H1 (cell line): ENCODE measurements at regions not wholly inside any gene's neighbourhood (a gene's known extent, or its start where the extent isn't known, plus 50 kb on each side); places are given as distances from the start of the nearest gene placed in this dataset.

Source experiments
- CTCF ChIA-PET: fragments of 300-600 bp; sonication (Branson Sonifier 250); formaldehyde crosslinking; loops from one replicate; lab custom pipeline; 2021; ENCODE audit not compliant: partially characterized antibody; lab: Charles Lee
- POLR2A ChIA-PET: fragments of 300-600 bp; sonication (Branson Sonifier 250); formaldehyde crosslinking; loops from one replicate; lab custom pipeline; 2021; ENCODE audit warnings: inconsistent platforms; ENCODE audit not compliant: partially characterized antibody; lab: Charles Lee
- DNase-seq, 2 experiments: peaks; one replicate each; pipeline versions ENCODE4 v3.0.0 to v3.0.0-alpha.2; 2010 to 2022; ENCODE audit warnings: low spot score in 2 of 2, low read depth in 1 of 2, mixed read lengths in 1 of 2
- FAIRE-seq: peaks from 2 replicates; lab custom pipeline; 2011; peaks lifted over from hg19 to GRCh38; lab: Jason Lieb, UNC
- H2AFZ ChIP-seq: 2 replicates; pipeline ENCODE4 v1.8.1; 2012; ENCODE audit warnings: low read length, inconsistent platforms
- H2AK5ac ChIP-seq: 2 replicates; pipeline ENCODE4 v1.6.1; 2013; ENCODE audit warnings: low read depth, low read length
- H2BK120ac ChIP-seq: replicated peaks from 2 replicates; pipeline ENCODE3; 2013; ENCODE audit warnings: low read depth, low read length, inconsistent platforms
- H2BK12ac ChIP-seq: 2 replicates; pipeline ENCODE4 v1.6.1; 2013; ENCODE audit warnings: low read depth, low read length
- H2BK15ac ChIP-seq: 2 replicates; pipeline ENCODE4 v1.6.1; 2013; ENCODE audit warnings: low read length
- H2BK20ac ChIP-seq: 2 replicates; pipeline ENCODE4 v1.6.1; 2013; ENCODE audit warnings: low read length
- H2BK5ac ChIP-seq: 2 replicates; pipeline ENCODE4 v1.6.1; 2013; ENCODE audit warnings: low read depth, low read length
- H3K14ac ChIP-seq: 2 replicates; pipeline ENCODE4 v1.6.1; 2013; ENCODE audit warnings: inconsistent platforms; ENCODE audit not compliant: insufficient read length
- H3K18ac ChIP-seq: 2 replicates; pipeline ENCODE4 v1.6.1; 2013; ENCODE audit warnings: low read length; ENCODE audit errors: extremely low read depth
- H3K23ac ChIP-seq: 2 replicates; pipeline ENCODE4 v1.6.1; 2013; ENCODE audit warnings: inconsistent platforms; ENCODE audit not compliant: insufficient read length
- H3K23me2 ChIP-seq: 2 replicates; pipeline ENCODE4 v1.6.1; 2013; ENCODE audit warnings: low read depth, low read length
- H3K27ac ChIP-seq: 2 replicates; pipeline ENCODE4 v1.6.1; 2011; ENCODE audit warnings: low read depth, low read length, inconsistent platforms
- H3K27me3 ChIP-seq, 4 experiments: replicated peaks in 1 of 4; 1 replicate in 1 of 4; 2 replicates in 3 of 4; pipeline versions ENCODE4 v1.6.1 to v1.8.1; 2011 to 2013; ENCODE audit warnings: low read length in 3 of 4, mild to moderate bottlenecking in 3 of 4, inconsistent platforms in 2 of 4, mixed read lengths in 2 of 4, moderate library complexity in 1 of 4; ENCODE audit not compliant: control insufficient read depth in 3 of 4, insufficient read depth in 3 of 4; ENCODE audit errors: extremely low read depth in 1 of 4
- H3K36me3 ChIP-seq, 4 experiments: 2 replicates each; pipeline versions ENCODE4 v1.6.1 to v1.8.1; 2011 to 2013; ENCODE audit warnings: mild to moderate bottlenecking in 4 of 4, low read length in 3 of 4, moderate library complexity in 2 of 4, control low read depth in 1 of 4, inconsistent platforms in 1 of 4; ENCODE audit not compliant: insufficient read depth in 4 of 4, control insufficient read depth in 2 of 4
- H3K4ac ChIP-seq: replicated peaks from 2 replicates; pipeline ENCODE3; 2013; ENCODE audit warnings: low read length, low read depth, mixed read lengths, inconsistent platforms; ENCODE audit not compliant: insufficient read length
- H3K4me1 ChIP-seq, 4 experiments: replicated peaks in 1 of 4; 1 replicate in 1 of 4; 2 replicates in 3 of 4; pipeline versions ENCODE4 v1.6.1 to v1.8.1; 2011 to 2013; ENCODE audit warnings: low read length in 3 of 4, inconsistent platforms in 2 of 4, mixed read lengths in 1 of 4; ENCODE audit not compliant: insufficient read depth in 4 of 4, control insufficient read depth in 3 of 4
- H3K4me2 ChIP-seq, 2 experiments: 2 replicates each; pipeline versions ENCODE4 v1.6.1 to v1.8.1; 2011 to 2013; ENCODE audit warnings: low read depth in 2 of 2, low read length in 2 of 2, control low read depth in 1 of 2, inconsistent platforms in 1 of 2, mild to moderate bottlenecking in 1 of 2; ENCODE audit not compliant: insufficient read depth in 1 of 2
- H3K4me3 ChIP-seq, 4 experiments: fragments of 200-600, 300-600 bp in 1 of 4; sonication (generic), shearing (Covaris generic), sonication (Bioruptor Twin) in 1 of 4; 2 replicates each; pipeline versions ENCODE4 v1.5.1 to v1.8.1; 2011 to 2016; ENCODE audit warnings: low read length in 4 of 4, low read depth in 3 of 4, control low read depth in 2 of 4, inconsistent platforms in 2 of 4, mild to moderate bottlenecking in 2 of 4, mixed read lengths in 1 of 4, moderate library complexity in 1 of 4; ENCODE audit not compliant: insufficient read depth in 2 of 4; ENCODE audit errors: extremely low read depth in 1 of 4
- H3K56ac ChIP-seq: replicated peaks from 2 replicates; pipeline ENCODE3; 2013; ENCODE audit warnings: low read depth, mild to moderate bottlenecking, mixed read lengths, low read length, inconsistent platforms; ENCODE audit not compliant: insufficient read length
- H3K79me1 ChIP-seq: 2 replicates; pipeline ENCODE4 v1.6.1; 2013; ENCODE audit warnings: low read depth, low read length, control low read depth
- H3K79me2 ChIP-seq, 2 experiments: 2 replicates each; pipeline versions ENCODE4 v1.6.1 to v1.8.1; 2012 to 2013; ENCODE audit warnings: low read length in 2 of 2, mild to moderate bottlenecking in 2 of 2, inconsistent platforms in 1 of 2; ENCODE audit not compliant: insufficient read depth in 2 of 2, control insufficient read depth in 1 of 2
- H3K9ac ChIP-seq, 4 experiments: replicated peaks in 1 of 4; 1 replicate in 1 of 4; 2 replicates in 3 of 4; pipeline versions ENCODE4 v1.6.1 to v1.8.1; 2011 to 2013; ENCODE audit warnings: low read depth in 3 of 4, low read length in 3 of 4, control low read depth in 2 of 4, mild to moderate bottlenecking in 2 of 4, moderate library complexity in 2 of 4, inconsistent platforms in 1 of 4; ENCODE audit errors: extremely low read depth in 1 of 4
- H3K9me3 ChIP-seq, 2 experiments: 2 replicates each; pipeline versions ENCODE4 v1.6.1 to v1.8.1; 2012 to 2013; ENCODE audit warnings: mild to moderate bottlenecking in 2 of 2, moderate library complexity in 2 of 2, control low read depth in 1 of 2, inconsistent platforms in 1 of 2, low read depth in 1 of 2, low read length in 1 of 2, mixed read lengths in 1 of 2; ENCODE audit not compliant: insufficient read depth in 2 of 2
- H4K20me1 ChIP-seq, 2 experiments: replicated peaks in 1 of 2; 2 replicates each; pipeline versions ENCODE3 to v1.8.1; 2011 to 2013; ENCODE audit warnings: inconsistent platforms in 2 of 2, low read length in 2 of 2, mild to moderate bottlenecking in 1 of 2; ENCODE audit not compliant: insufficient read depth in 2 of 2, control insufficient read depth in 1 of 2
- H4K5ac ChIP-seq: 2 replicates; pipeline ENCODE4 v1.6.1; 2013; ENCODE audit warnings: low read length, low read depth, mixed read lengths, inconsistent platforms; ENCODE audit not compliant: insufficient read length
- H4K8ac ChIP-seq: 2 replicates; pipeline ENCODE4 v1.8.0; 2013; ENCODE audit warnings: mild to moderate bottlenecking, moderate library complexity, low read length, inconsistent platforms; ENCODE audit not compliant: insufficient read depth; ENCODE audit errors: extremely low read depth
- H4K91ac ChIP-seq: replicated peaks from 2 replicates; pipeline ENCODE3; 2013; ENCODE audit warnings: low read length, mixed read lengths, inconsistent platforms; ENCODE audit not compliant: insufficient read length
- CTCF ChIP-seq, 3 experiments: IDR thresholded peaks; 1 replicate in 2 of 3; 2 replicates in 1 of 3; pipeline versions ENCODE4 v1.5.1 to v1.6.1; 2011; ENCODE audit warnings: low read length in 3 of 3, mild to moderate bottlenecking in 3 of 3, inconsistent platforms in 2 of 3, low read depth in 1 of 3, moderate library complexity in 1 of 3; ENCODE audit not compliant: insufficient read depth in 1 of 3; ENCODE audit errors: control extremely low read depth in 1 of 3
- EZH2 ChIP-seq: fragments of 200-600 bp; sonication (generic); IDR thresholded peaks from 2 replicates; pipeline ENCODE4 v1.7.1; 2012; ENCODE audit warnings: low read depth, mild to moderate bottlenecking, moderate library complexity, low read length, inconsistent platforms; ENCODE audit not compliant: severe bottlenecking
- FOSL1 ChIP-seq: IDR thresholded peaks from 2 replicates; pipeline ENCODE4 v1.6.1; 2011; ENCODE audit warnings: mild to moderate bottlenecking, low read depth, low read length, moderate library complexity; ENCODE audit not compliant: insufficient read depth
- KDM5A ChIP-seq: fragments of 200-600 bp; IDR thresholded peaks from 2 replicates; pipeline ENCODE4 v1.7.1; 2012; ENCODE audit warnings: mild to moderate bottlenecking, low read length, inconsistent platforms, mixed read lengths
- POLR2AphosphoS5 ChIP-seq: IDR thresholded peaks from 2 replicates; pipeline ENCODE4 v1.6.1; 2011; ENCODE audit warnings: low read depth, low read length
- RFX5 ChIP-seq: IDR thresholded peaks from 2 replicates; pipeline ENCODE4 v1.6.1; 2011; ENCODE audit warnings: low read depth, low read length, improper control_type of control experiment, borderline replicate concordance
- RNF2 ChIP-seq: fragments of 200-900, 300-1000 bp; sonication (generic); IDR thresholded peaks from 2 replicates; pipeline ENCODE4 v1.7.1; 2016; ENCODE audit warnings: borderline replicate concordance, low read depth, mild to moderate bottlenecking, antibody characterized with exemption, low read length; ENCODE audit not compliant: poor library complexity, severe bottlenecking; ENCODE audit errors: missing control alignments

- FAIRE-seq (no peak), DNase-seq (no peak)
- H2BK12ac ChIP-seq: no peak overlapping the region
- no peak overlapping the region for H3K23ac ChIP-seq
- H3K27me3 ChIP-seq: peaks cover 0 to 1% (median 0%) of the 10 kb centered on the region in 4 experiments; a peak in 1 of 7 replicates
- H3K79me2 ChIP-seq: no peaks in the 10 kb centered on the region
- H2BK20ac ChIP-seq: no peak overlapping the region
- no peaks in the 10 kb centered on the region for H3K36me3 ChIP-seq
- H3K56ac ChIP-seq: no peak overlapping the region
- H2AK5ac ChIP-seq: no peak overlapping the region
- CTCF ChIA-PET: interaction anchor here (1.4 to 2.7 kb wide), 8 partner anchors 9 to 391 kb away, joined by 3 to 13 read pairs (median 6); no protein-coding TSS in a partner anchor
- no peak overlapping the region for H4K8ac ChIP-seq
- H3K14ac ChIP-seq: no peak overlapping the region
- no peak overlapping the region for H2AFZ ChIP-seq
- no peaks in the 10 kb centered on the region for H3K79me1 ChIP-seq
- no peak overlapping the region for H3K18ac ChIP-seq
- no peaks in the 10 kb centered on the region for H3K9me3 ChIP-seq
- H3K4me1 ChIP-seq: peaks cover 0 to 5% (median 0%) of the 10 kb centered on the region in 4 experiments; a peak in 1 of 7 replicates
- H2BK120ac ChIP-seq: no peak overlapping the region
- H2BK15ac ChIP-seq: no peak overlapping the region
- H4K20me1 ChIP-seq: no peaks in the 10 kb centered on the region
- no peak overlapping the region for H3K9ac ChIP-seq
- H4K91ac ChIP-seq: no peak overlapping the region
- POLR2A ChIA-PET: no interaction called here
- H3K27ac ChIP-seq: no peak overlapping the region
- H3K4me3 ChIP-seq: no peak overlapping the region
- no peaks in the 10 kb centered on the region for H3K23me2 ChIP-seq
- no peak overlapping the region for H4K5ac ChIP-seq
- no peak overlapping the region for H2BK5ac ChIP-seq
- no peak overlapping the region for H3K4me2 ChIP-seq
- no peak overlapping the region for H3K4ac ChIP-seq
- TF ChIP-seq POLR2AphosphoS5 (no peak), RNF2 (no peak), KDM5A (no peak), EZH2 (no peak), RFX5 (no peak), CTCF (IDR thresholded peaks at IDR 0.05; ENCODE audit: control extremely low read depth in 1 of 3, insufficient read depth in 1 of 3, low read depth in 1 of 3, low read length in 3 of 3) (no peak), FOSL1 (no peak)
These were observed 200.9 kb downstream of the AASDHPPT start for GRCh38 chr11:106278391-106278790.
